NCI-H2081 (cell line): ENCODE measurements at regions not wholly inside any gene's neighbourhood (a gene's known extent, or its start where the extent isn't known, plus 50 kb on each side); places are given as distances from the start of the nearest gene placed in this dataset.
"Not testable (repeated sequence)": the region's sequence is repeated elsewhere in the genome, so short reads cannot be mapped to it uniquely, and the experiment has no call there.

ENCODE experiments used
- DNase-seq, 2 experiments: peaks; one replicate each; lab custom pipeline; 2025; lab: John Stamatoyannopoulos, UW

DNA sequence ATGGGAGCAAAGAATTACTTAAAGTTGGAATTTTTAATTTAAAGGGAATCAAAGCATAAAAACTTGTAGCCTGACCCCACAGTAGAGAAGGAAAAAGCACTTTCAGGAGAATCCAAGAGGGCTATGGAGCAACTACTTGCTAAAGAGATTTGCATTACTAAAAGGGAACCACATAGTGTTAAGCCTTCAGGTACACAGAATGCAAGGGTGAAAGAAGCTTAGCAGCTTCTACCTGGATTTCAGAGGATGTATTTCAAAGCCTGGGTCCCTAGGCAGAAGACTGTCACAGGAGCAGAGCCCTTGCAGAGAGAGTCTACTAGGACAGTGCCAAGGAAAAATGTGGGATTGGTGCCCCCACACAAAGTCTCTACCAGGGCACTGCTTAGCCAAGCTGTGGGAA, 575.0 kb downstream of the GBE1 start:
- no peak for DNase-seq

DNA sequence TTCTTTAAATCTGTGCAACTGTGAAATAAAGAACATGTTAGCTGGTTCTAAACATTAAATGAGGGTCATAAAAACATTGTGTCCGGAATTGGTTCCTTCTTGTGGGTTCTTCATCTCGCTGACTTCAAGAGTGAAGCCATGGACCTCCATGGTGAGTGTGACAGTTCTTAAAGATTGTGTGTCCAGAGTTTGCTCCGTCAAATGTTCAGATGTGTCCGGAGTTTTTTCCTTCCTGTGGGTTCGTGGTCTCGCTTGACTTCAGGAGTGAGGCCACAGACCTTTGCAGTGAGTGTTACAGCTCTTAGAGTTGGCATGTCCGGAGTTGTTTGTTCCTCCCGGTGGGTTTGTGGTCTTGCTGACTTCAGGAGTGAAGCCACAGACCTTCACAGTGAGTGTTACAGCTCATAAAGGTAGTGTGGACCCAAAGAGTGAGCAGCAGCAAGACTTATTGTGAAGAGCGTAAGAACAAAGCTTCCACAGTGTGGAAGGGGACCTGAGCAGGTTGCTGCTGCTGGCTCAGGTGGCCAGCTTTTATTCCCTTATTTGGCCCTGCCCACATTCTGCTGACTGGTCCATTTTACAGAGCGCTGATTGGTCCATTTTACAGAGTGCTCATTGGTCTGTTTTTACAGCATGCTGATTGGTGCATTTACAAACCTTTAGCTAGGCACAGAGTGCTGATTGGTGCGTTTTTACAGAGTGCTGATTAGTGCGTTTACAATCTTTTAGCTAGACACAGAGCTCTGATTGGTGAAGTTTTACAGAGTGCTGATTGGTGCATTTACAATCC, 579.2 kb downstream of the GBE1 start:
- DNase-seq, result not testable (repeated sequence)

DNA sequence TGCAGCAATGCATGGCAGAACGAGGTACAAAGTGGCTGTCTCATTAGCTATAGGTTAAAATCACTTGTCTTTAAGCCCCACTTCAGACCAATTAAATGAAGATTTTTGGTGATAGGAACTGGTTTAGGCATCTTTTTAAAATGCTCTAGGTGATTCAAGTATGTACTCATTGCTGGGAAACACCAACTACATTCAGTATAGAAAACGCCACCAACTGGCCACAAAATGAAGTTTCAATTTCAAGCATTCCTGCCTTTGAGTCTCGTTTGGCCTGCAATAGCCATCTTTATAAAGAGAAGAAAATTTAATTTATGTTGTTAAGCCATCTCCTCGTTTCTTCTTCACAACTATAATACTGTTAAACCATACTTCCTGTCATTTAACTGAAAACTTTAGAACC, 587.9 kb downstream of the GBE1 start:
- no peak for DNase-seq

DNA sequence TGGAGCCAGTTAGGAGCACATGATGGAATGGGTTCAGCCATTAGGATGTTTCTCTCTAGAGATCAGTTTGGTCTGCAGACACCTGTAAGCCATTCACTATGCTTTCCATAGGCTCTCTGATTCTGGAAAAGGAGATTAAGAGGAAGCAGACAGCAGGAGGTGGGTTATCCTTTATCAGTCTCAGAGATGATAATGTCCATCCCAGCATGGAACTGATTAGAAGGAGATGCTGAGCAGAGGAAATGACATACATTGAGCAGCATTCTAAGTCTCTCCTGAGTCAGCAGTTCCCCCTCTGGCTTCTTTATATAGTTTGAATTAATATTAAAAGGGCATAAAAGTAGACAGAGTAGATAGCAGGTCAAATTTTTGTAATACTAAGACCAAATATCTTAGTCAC, 591.1 kb downstream of the GBE1 start:
- DNase-seq, result no peak

DNA sequence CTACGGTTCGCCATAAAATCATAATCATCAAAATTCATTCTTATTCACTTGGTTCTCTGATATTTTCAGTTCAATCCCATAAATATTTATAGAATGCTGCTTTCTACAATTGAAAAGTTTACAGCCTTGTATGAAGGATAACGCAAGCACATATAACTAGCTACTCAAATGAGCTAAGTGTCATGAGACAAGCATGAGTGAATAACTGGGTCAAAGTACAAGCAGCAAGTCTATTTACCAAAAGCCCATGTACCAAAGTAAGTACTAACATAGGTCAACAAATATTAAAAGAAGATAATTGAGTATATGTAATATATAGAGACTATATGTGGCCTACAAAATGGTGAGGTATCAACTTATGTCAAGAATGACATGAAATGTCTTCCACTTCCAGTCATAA, 596.6 kb downstream of the GBE1 start:
- DNase-seq, result no peak

DNA sequence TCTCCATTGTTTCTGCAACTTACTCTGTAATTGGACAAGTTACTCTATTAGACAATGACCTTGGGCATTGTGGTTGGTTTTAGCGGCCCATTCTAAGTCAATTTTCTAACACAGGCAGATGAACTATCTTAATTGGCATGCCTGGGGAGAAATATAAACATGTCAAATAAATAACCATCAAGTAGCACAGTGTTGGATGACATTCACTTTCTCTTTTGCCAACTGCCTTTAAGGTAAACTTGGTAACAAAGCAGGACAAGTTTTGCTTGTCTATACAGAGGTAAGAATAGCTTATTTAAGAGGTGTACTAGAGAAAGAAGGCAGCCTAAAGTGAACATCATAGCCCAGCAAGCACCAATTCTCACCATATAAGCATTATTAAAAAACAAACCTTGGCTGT, 599.6 kb downstream of the GBE1 start:
- no peak for DNase-seq

DNA sequence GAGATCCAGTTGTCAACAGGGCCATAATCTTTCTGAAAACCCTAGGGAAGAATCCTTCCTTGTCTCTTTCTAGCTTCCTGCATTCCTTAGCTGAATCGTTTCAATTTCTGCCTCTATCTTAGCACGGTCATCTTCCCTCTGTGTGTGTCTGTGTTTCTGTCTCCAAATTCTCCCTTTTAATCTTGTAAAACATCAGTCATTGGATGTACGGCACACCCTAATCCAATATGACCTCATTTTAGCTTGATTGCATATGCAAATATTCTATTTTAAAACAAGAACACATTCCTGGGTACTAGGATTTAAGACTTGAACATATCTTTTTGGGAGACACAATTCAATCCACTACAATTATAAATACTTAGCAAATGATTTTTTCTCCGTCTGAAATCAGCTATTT, 600.3 kb downstream of the GBE1 start:
- no peak for DNase-seq

DNA sequence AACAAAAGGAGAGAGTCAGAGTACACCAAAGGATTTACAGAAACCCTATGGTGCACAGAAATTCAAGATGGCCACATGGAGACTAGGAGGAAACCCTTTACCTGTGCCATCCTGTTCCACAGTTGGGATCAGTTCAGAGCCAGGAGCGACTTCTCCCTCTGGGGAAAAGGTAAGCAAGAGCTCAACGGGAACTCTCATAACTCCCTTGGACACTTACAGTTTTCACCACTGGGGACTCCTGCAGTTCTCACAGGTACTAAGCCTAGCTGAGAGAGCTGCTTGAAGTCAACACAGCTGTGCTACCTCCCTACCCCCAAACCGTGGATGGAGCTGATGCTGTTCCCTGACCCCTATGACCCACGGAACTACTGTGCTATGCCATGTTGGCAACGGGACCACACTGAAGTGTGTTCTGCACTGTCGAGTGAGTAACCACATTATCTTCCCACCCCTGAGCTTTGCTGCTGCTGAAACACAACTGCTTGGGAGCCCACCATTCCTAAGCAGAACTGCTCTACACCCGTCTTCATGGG, 606.8 kb downstream of the GBE1 start:
- DNase-seq, result no peak

DNA sequence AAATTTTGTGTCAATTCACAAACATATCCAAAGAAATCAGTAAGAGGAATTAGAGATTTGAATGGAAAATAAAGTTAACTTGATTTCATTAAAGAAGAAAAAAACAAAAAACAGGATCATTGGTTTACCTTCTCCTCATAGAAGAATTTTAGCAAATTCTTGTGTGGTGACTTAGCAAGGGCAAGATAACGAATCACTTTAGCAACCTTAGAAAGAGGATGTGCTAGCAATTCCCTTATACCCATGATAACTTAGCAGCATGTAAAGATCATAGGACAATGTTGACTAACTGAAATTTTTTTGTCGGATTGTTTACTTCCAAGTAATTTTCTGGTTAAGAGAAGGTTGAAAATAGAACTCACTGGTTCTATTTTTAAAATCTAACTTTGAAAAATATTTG, 609.3 kb downstream of the GBE1 start:
- DNase-seq, result no peak

DNA sequence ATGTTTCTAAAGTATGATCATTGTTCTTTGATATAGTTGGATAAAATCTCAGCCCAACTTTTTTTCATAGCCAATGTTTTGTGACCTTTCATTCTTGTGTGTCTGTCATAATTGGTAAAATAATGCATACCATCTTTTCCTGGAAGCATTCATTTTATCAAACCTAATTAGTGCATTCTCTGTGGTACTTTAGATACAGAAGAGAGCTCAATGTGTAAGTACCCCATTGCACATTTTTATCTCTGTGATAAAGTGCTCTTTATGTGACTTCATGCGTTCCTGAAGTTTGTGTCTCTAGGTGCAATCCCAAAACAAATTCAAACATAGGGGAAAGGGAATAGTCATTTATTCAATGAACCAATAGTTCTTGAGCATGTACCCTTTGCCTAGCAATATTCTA, 628.5 kb downstream of the GBE1 start:
- DNase-seq, result no peak

DNA sequence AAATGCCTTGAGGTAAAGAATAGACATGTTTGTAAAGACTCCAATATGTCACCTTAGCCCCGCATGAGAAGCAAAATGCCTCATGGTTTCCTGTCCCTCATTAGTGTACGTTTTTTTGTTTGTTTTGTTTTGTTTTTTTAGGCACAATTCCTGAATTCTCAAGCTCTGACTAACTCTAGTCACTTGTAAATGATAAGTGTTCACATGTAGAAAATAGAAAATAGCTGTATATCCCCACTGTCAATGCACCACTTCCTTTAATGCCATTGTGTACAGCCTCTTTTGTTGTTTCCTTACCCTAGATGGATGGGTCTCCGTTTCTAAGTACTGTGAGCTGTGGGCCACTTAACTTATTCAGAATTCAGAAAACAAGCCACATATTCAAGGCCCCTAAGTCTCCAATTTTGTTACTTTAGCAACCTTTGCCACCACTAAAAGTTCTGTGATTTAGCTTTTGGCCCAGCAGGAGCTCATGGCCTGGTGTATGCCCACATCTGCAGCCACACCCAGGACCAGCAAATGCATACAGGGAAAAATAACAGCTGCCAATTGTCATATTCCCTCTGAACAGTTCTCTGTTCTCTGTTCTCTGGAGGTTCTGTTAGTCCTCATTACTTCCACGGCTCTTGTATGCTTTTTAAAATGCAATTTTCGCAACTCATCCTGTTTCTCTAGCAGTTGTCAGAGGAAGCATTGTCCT, 655.5 kb downstream of the GBE1 start:
- DNase-seq, result no peak

DNA sequence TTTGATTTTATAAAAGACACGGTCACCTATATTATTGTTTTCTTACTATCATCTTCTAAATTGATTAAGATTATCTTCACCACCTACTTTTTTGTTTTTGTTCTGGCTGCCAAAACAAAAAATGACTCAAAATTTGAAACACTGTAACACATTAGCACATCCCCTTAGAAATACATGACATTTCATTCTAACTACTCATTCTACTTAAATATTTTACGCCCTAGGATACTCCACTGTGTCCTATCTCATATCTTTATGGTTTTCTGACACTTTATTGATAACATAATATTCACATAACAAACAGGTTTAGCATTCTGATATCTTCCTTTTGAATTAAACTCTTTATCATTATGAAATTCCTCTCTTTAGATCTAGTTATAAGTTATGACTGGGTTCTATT, 656.2 kb downstream of the GBE1 start:
- no peak for DNase-seq

DNA sequence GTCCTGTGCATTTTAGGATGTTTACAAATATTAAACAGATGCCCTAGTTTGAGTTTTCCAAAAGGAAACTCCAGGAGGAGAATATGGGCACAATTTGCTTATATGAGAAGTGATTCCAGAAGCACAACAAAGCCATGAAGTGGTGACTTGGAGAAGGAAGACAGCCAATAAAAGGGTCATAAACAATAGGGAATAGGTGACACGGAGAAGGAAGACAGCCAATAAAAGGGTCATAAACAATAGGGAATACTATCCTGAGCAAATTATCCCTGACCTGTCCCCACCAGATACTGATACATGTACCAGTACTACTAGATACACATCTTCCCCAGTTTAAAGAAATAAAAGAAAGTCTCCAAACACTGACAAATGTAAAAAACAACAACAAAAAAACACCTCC, 663.6 kb downstream of the GBE1 start:
- DNase-seq, result no peak

DNA sequence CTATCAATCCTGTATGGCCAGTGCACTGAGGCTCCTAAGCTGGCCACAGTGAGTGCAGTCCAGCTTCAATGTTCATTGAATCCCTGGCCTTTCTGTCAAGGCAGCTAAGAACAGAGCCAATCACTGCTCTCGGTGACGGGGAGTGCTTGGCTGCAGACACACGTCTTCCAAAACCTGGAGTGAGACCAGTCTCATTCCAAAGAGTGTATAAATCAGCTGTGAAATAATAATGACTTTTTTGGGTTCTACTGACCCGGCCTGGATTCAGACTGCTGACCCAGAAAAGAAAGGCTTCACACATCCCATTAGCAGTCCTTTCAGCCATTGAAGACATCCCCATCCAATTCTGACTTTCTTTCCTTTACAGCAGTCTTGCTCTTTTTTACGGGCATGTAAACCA, 665.5 kb downstream of the GBE1 start:
- DNase-seq, result no peak

DNA sequence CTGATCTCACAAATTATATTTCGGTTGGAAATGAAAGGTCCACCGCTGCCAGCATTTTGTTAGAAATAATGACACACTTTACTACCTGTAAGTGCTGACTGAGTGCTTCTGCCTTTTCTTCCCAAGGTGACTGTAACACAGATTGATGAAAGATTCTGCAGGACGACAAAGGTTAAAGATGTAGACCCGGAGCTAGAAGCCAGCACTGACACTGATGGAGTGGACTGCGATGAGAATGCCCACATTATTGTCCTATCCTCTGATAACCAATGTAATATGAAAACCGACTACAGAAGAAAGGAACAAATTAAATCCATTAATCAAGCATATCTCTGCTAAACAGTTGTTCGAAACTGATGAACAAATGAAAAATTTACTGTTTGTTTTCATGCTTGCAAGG, 666.5 kb downstream of the GBE1 start:
- DNase-seq, result no peak

DNA sequence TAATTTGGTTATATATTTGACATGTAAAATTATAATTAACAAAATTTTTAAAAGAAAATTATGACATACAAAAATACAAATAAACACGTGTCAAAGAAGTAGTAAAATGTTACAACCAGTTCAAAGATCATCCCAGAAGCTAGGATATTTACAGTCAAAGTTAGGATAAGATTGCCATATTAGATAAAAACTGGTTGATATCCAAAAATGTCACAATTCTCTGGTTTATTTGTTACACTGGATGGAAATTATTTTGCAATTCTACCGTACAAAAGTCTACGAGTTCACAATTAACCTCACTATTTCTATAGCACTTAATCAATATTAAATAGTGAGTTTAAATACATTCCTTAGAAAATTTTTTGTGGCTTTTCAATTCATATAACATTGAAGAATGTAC, 673.8 kb downstream of the GBE1 start:
- DNase-seq, result no peak

DNA sequence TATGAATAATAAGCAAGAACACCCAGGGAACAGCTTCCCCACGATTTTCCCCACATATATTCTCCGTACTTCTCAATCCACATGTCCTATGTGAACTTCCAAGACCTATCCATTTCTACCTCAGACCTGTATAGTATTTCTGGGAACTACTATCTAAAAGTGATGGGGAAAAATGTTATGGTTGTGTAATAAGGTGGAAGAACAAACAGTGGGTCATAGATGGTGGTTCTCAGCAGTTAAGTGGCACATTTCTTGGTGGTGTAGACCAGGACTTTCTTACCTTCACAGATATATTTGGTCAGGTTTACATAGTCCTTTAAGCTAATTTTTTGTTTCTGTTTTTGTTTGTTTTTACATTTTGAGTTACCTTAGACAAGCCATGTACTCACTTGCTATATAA, 675.1 kb downstream of the GBE1 start:
- no peak for DNase-seq

DNA sequence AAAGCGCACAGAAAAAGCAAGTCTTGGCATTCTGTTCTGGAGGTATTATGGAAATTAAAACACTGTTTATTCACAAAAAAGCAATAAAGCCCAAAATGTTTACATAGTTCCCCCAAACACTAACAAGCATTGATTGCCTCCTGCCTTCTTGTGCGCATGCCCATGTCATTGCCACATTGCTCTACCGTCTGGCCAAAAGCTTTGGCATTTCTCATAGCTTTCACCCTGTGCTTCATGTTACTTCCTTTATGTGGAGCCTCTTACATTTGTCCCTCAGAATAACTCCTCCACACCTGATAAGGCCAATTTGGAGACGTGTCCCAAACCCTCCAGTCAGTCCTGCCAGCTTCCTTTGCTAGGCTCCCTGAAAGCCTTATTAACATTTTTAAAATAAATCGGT, 680.8 kb downstream of the GBE1 start:
- no peak for DNase-seq

DNA sequence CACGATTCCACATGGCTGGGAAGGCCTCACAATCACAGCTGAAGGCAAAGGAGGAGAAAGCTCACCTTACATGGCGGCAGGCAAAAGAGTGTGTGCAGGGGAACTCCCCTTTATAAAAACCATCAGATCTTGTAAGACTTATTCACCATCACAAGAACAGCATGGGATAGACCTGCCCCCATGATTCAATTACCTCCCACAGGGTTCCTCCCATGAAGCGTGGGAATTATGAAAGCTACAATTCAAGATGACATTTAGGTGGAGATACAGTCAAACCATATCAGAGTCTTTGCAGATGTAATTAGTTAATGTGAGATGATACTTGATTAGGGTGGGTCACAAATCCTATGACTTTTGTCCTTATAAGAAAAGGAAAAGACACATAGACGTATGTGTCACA, 688.9 kb downstream of the GBE1 start:
- DNase-seq, result no peak

DNA sequence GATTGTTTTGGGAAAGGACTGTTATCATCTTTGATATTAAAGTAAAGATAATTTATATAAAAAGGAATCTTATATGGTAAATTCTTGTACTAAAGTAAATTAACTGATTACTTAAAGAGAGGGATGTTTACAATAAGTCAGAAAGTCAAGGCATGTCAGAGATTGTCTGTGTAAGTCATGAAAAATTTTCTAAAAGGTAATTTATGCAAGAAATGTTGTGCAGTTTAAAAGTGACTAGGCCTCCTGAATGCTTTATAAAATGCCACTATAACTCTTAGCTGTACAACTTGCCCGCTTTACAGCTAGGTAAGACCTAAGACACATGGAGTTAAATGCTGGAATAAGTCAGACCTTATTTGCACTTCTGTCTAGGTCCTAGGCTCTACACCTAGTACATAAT, 692.9 kb downstream of the GBE1 start:
- DNase-seq, result no peak

DNA sequence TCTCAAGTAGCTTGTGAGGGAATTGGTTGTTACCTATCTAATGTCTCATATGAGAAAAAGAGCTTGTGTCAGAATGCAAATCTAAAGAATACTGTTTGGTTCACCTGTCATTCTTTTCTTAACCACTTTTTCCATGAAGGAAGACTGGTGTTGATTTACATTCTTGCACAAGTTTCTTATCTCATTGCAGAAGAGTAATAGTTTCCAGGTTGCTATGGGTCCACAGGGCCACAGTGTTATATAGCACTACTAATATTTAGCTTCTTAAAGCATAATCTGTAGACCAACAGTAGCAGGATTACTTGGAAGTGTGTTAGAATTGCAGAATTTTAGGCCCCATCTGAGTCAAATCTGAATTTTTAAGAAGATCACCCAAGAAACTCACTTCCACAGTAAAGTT, 697.5 kb downstream of the GBE1 start:
- DNase-seq, result no peak

DNA sequence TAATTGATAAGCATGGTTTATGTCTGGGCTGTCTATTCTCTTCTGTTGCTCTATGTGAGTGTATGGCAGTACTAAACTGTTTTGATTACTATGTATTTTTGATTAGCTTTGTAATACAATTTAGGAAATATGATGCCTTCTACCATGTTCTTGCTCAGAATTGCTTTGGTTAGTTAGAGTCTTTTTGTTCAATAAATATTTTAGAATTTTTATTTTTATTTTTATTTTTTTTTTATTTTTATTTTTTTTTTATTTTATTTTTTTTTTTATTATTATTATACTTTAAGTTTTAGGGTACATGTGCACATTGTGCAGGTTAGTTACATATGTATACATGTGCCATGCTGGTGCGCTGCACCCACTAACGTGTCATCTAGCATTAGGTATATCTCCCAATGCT, 710.3 kb downstream of the GBE1 start:
- DNase-seq, result not testable (repeated sequence)

DNA sequence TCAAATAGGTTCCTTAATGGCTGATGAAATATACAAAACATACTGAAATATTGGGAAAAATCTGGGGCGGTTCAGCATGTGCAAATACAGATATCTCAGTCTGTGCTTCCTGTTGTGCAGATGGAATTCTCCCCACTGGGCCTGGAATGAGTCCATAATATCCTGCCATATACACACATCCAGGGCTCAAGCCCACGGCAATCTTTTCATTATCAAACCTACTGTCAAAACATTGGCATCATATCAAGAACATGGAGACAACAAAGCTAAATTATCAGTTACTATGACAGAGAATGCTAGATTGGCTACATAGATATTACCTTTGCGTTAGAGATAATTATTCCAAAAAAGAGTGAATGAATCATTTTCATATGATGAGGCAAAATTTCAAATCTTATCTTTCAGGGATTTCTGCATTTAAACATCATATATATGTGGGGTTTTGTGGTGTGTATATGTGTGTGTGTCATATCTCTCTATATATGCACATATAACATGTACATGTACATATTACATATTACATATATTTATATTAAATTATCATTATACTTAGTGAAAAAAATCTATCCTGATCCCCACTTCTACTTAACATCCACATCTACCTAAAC, 713.3 kb downstream of the GBE1 start:
- DNase-seq, result peak in 1 of 2 experiments; percentile 60
